Activated B cell treated with CpG ODN at 0.5 μM for 24 hours (primary cell): ENCODE measurements at regions not wholly inside any gene's neighbourhood (a gene's known extent, or its start where the extent isn't known, plus 50 kb on each side); places are given as distances from the start of the nearest gene placed in this dataset.

Experiments used
- ATAC-seq: fragments of 200-7000 bp; cut with Tn5 transposase; one replicate; pipeline ENCODE4 v1.10.0; 2021; ENCODE audit warnings: low read depth, mild to moderate bottlenecking, moderate library complexity
- CTCF ChIA-PET: fragments of 350-600 bp; sonication (Branson Sonifier 250); formaldehyde crosslinking; loops from one replicate; lab custom pipeline; 2021; ENCODE audit warnings: antibody characterized with exemption; lab: Charles Lee
- POLR2A ChIA-PET: fragments of 350-600 bp; sonication (Branson Sonifier 250); formaldehyde crosslinking; loops from one replicate; lab custom pipeline; 2021; ENCODE audit warnings: antibody characterized with exemption; lab: Charles Lee
- DNase-seq: peaks from one replicate; pipeline ENCODE4 v3.0.0; 2022
- H3K27ac Mint-ChIP-seq: one replicate; pipeline ENCODE4 v1.8.0; 2020; ENCODE audit warnings: mixed read lengths
- H3K27me3 Mint-ChIP-seq: one replicate; pipeline ENCODE4 v1.8.0; 2021; ENCODE audit warnings: mixed read lengths
- H3K36me3 Mint-ChIP-seq: one replicate; pipeline ENCODE4 v1.8.0; 2021; ENCODE audit warnings: low read depth, mixed read lengths
- H3K4me1 Mint-ChIP-seq: one replicate; pipeline ENCODE4 v1.8.0; 2021; ENCODE audit warnings: mixed read lengths
- H3K4me3 Mint-ChIP-seq: one replicate; pipeline ENCODE4 v1.8.0; 2020; ENCODE audit warnings: mild to moderate bottlenecking, mixed read lengths
- H3K9me3 Mint-ChIP-seq: one replicate; pipeline ENCODE4 v1.8.0; 2020; ENCODE audit warnings: mixed read lengths
- intact Hi-C: fragments of 100-400 bp; cut with micrococcal nuclease; formaldehyde crosslinking; loops from one replicate; pipeline ENCODE4 v1.15.1; 2024
- TF ChIP-seq, protein P1 (sequence below): fragments of 200-600 bp; IDR thresholded peaks from one replicate; pipeline ENCODE4 v1.8.0; 2022; ENCODE audit warnings: antibody characterized with exemption, mild to moderate bottlenecking

DNA sequence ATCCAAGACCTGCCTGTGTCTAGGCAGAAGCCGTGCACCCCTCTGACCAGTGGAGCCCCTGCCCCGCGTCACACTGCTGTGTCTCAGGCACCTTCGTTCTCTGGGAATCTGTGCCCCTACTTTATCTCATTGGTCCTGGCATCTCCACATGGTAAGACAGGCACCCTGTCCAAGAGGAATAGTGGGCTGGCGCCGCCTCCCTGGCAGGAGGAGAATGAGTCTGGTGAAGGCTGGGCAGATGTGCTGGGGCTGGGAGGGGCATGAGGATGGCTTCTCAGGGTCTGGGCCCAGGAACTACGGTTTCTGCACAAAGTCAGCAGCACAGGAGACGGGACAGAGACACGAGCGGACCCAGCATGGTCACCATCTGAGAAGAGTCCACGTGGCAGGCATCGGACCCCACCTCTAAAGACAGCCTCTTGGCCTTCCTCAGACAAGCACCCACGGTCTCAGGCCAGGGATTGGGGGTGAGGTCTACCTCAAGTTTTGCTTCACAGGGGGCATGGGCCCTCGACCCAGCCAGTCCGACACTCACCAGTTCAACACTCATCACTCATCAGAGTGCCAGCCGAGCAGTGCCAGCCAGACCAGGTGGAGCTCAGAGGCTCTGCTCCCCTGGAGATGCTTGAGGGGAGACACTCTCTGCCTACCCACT, 306.7 kb downstream of the ADGRD1 start:
- CTCF ChIA-PET, result no interaction called here
- Mint-ChIP-seq H3K27ac (no peak overlapping the region), H3K4me3 (no peak overlapping the region), H3K27me3 (peaks cover 2% of the 10 kb centered on the region), H3K4me1 (no peaks in the 10 kb centered on the region), H3K36me3 (no peaks in the 10 kb centered on the region), H3K9me3 (no peaks in the 10 kb centered on the region)
- ATAC-seq (no peak), DNase-seq (no peak)
- POLR2A ChIA-PET, result no interaction called here
- intact Hi-C loops, result no loop called here
- TF ChIP-seq, protein P1, sequence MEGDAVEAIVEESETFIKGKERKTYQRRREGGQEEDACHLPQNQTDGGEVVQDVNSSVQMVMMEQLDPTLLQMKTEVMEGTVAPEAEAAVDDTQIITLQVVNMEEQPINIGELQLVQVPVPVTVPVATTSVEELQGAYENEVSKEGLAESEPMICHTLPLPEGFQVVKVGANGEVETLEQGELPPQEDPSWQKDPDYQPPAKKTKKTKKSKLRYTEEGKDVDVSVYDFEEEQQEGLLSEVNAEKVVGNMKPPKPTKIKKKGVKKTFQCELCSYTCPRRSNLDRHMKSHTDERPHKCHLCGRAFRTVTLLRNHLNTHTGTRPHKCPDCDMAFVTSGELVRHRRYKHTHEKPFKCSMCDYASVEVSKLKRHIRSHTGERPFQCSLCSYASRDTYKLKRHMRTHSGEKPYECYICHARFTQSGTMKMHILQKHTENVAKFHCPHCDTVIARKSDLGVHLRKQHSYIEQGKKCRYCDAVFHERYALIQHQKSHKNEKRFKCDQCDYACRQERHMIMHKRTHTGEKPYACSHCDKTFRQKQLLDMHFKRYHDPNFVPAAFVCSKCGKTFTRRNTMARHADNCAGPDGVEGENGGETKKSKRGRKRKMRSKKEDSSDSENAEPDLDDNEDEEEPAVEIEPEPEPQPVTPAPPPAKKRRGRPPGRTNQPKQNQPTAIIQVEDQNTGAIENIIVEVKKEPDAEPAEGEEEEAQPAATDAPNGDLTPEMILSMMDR, result no peak

- no peak overlapping the region for H3K27ac Mint-ChIP-seq
- H3K4me1 Mint-ChIP-seq, result no peaks in the 10 kb centered on the region
- DNase-seq (no peak), ATAC-seq (no peak)
- peaks cover 2% of the 10 kb centered on the region for H3K27me3 Mint-ChIP-seq
- no peaks in the 10 kb centered on the region for H3K9me3 Mint-ChIP-seq
- no peak overlapping the region for H3K4me3 Mint-ChIP-seq
- no peaks in the 10 kb centered on the region for H3K36me3 Mint-ChIP-seq
- ChIA-PET POLR2A (no interaction called here), CTCF (no interaction called here)
- TF ChIP-seq, protein P1, result no peak
- intact Hi-C loops, result no loop called here
These were observed 307.2 kb downstream of the ADGRD1 start for GRCh38 chr12:131260954-131261353.

- Mint-ChIP-seq H3K36me3 (no peaks in the 10 kb centered on the region), H3K27me3 (no peaks in the 10 kb centered on the region), H3K27ac (no peak overlapping the region), H3K4me1 (no peaks in the 10 kb centered on the region), H3K4me3 (no peak overlapping the region), H3K9me3 (no peaks in the 10 kb centered on the region)
- ATAC-seq (no peak), DNase-seq (no peak)
- intact Hi-C loops, result no loop called here
- POLR2A ChIA-PET, result no interaction called here
- CTCF ChIA-PET, result no interaction called here
- TF ChIP-seq, protein P1, result no peak
These were observed 308.2 kb downstream of the ADGRD1 start for GRCh38 chr12:131261906-131262305.

- POLR2A ChIA-PET, result no interaction called here
- H3K4me3 Mint-ChIP-seq, result no peak overlapping the region
- CTCF ChIA-PET, result no interaction called here
- ATAC-seq (no peak), DNase-seq (no peak)
- H3K27ac Mint-ChIP-seq, result no peak overlapping the region
- intact Hi-C loops, result no loop called here
- H3K27me3 Mint-ChIP-seq, result no peaks in the 10 kb centered on the region
- TF ChIP-seq, protein P1, result no peak
- H3K4me1 Mint-ChIP-seq, result no peaks in the 10 kb centered on the region
- H3K36me3 Mint-ChIP-seq, result no peaks in the 10 kb centered on the region
- no peaks in the 10 kb centered on the region for H3K9me3 Mint-ChIP-seq
These were observed 309.9 kb downstream of the ADGRD1 start for GRCh38 chr12:131263626-131264025.

GRCh38 chr12:131264635-131265034, 310.9 kb downstream of the ADGRD1 start:
- Mint-ChIP-seq H3K4me1 (no peaks in the 10 kb centered on the region), H3K27ac (no peak overlapping the region), H3K27me3 (no peaks in the 10 kb centered on the region), H3K4me3 (no peak overlapping the region), H3K9me3 (no peaks in the 10 kb centered on the region), H3K36me3 (no peaks in the 10 kb centered on the region)
- no peak for ATAC-seq
- no peak for DNase-seq
- intact Hi-C loops, result no loop called here
- POLR2A ChIA-PET, result no interaction called here
- CTCF ChIA-PET, result no interaction called here
- TF ChIP-seq, protein P1, result no peak
